IMR-90 (cell line): ENCODE measurements at regions not wholly inside any gene's neighbourhood (a gene's known extent, or its start where the extent isn't known, plus 50 kb on each side); places are given as distances from the start of the nearest gene placed in this dataset.

Experiments
- ATAC-seq: fragments of 200-7000 bp; cut with Tn5 transposase; 2 replicates; pipeline ENCODE4 v1.9.1; 2020; ENCODE audit warnings: low read depth, mild to moderate bottlenecking, moderate library complexity
- BruUV-seq: library from RNA; stranded (reverse); fragments of 400-500 nt; replicated peaks from 2 replicates; lab custom pipeline; 2021; lab: Mats Ljungman, UMichigan
- CTCF ChIA-PET: fragments of 300-600 bp; formaldehyde crosslinking; extraction: SDS; loops from one replicate; lab custom pipeline; 2021; ENCODE audit warnings: antibody characterized with exemption; lab: Yijun Ruan, JAX
- POLR2A ChIA-PET: fragments of 300-600 bp; sonication (Branson Sonifier 250); formaldehyde crosslinking; loops from one replicate; lab custom pipeline; 2022; ENCODE audit warnings: antibody characterized with exemption; ENCODE audit not compliant: unreplicated experiment; lab: Charles Lee
- DNase-seq: peaks from one replicate; pipeline ENCODE4 v3.0.0; 2013
- H2AFZ ChIP-seq: replicated peaks from 2 replicates; pipeline ENCODE3; 2013; ENCODE audit warnings: low read length, mild to moderate bottlenecking; ENCODE audit not compliant: poor library complexity
- H2AK5ac ChIP-seq: 2 replicates; pipeline ENCODE4 v1.6.1; 2013; ENCODE audit warnings: low read depth, low read length, inconsistent platforms
- H2AK9ac ChIP-seq: replicated peaks from 2 replicates; pipeline ENCODE3; 2013; ENCODE audit warnings: mild to moderate bottlenecking, low read depth, low read length, moderate library complexity; ENCODE audit not compliant: poor library complexity
- H2BK120ac ChIP-seq: 2 replicates; pipeline ENCODE4 v1.6.1; 2013; ENCODE audit warnings: low read depth, low read length, inconsistent platforms
- H2BK15ac ChIP-seq: 3 replicates; pipeline ENCODE4 v1.6.1; 2013; ENCODE audit warnings: low read depth, low read length, inconsistent platforms
- H2BK20ac ChIP-seq: 2 replicates; pipeline ENCODE4 v1.6.1; 2013; ENCODE audit warnings: low read depth, mild to moderate bottlenecking, inconsistent platforms, low read length, moderate library complexity
- H2BK5ac ChIP-seq: 2 replicates; pipeline ENCODE4 v1.6.1; 2013; ENCODE audit warnings: mild to moderate bottlenecking, low read depth, low read length, inconsistent platforms; ENCODE audit not compliant: poor library complexity, severe bottlenecking
- H3K14ac ChIP-seq: replicated peaks from 2 replicates; pipeline ENCODE4 v1.6.1; 2013; ENCODE audit warnings: low read depth, low read length, inconsistent platforms
- H3K18ac ChIP-seq: 2 replicates; pipeline ENCODE4 v1.6.1; 2013; ENCODE audit warnings: low read depth, low read length, control low read depth
- H3K23ac ChIP-seq: 2 replicates; pipeline ENCODE4 v1.6.1; 2013; ENCODE audit warnings: low read depth, low read length, inconsistent platforms
- H3K27ac ChIP-seq: 2 replicates; pipeline ENCODE4 v1.5.1; 2013; ENCODE audit warnings: mild to moderate bottlenecking, control low read depth, low read length; ENCODE audit not compliant: insufficient read depth
- H3K27me3 ChIP-seq: 2 replicates; pipeline ENCODE4 v1.6.1; 2013; ENCODE audit warnings: low read length; ENCODE audit not compliant: control insufficient read depth, insufficient read depth
- H3K36me3 ChIP-seq: 2 replicates; pipeline ENCODE4 v1.6.1; 2013; ENCODE audit warnings: low read length, mixed read lengths; ENCODE audit not compliant: control insufficient read depth, insufficient read depth
- H3K4ac ChIP-seq: 2 replicates; pipeline ENCODE4 v1.6.1; 2013; ENCODE audit warnings: low read depth, low read length, inconsistent platforms
- H3K4me1 ChIP-seq: 2 replicates; pipeline ENCODE4 v1.6.1; 2013; ENCODE audit warnings: low read length, mixed read lengths; ENCODE audit not compliant: control insufficient read depth, insufficient read depth
- H3K4me2 ChIP-seq: 2 replicates; pipeline ENCODE4 v1.6.1; 2013; ENCODE audit warnings: low read depth, mild to moderate bottlenecking, control low read depth, low read length, moderate library complexity
- H3K4me3 ChIP-seq: 2 replicates; pipeline ENCODE4 v1.5.1; 2013; ENCODE audit warnings: low read depth, mild to moderate bottlenecking, control low read depth, low read length, moderate library complexity; ENCODE audit not compliant: insufficient read depth
- H3K56ac ChIP-seq: 2 replicates; pipeline ENCODE4 v1.6.1; 2013; ENCODE audit warnings: low read length, inconsistent platforms; ENCODE audit not compliant: insufficient read depth; ENCODE audit errors: extremely low read depth
- H3K79me1 ChIP-seq, 2 experiments: 2 replicates each; pipeline ENCODE4 v1.6.1; 2013; ENCODE audit warnings: low read length in 2 of 2, inconsistent platforms in 1 of 2, low read depth in 1 of 2
- H3K9ac ChIP-seq: 2 replicates; pipeline ENCODE4 v1.6.1; 2013; ENCODE audit warnings: low read depth, low read length, control low read depth
- H3K9me1 ChIP-seq: 2 replicates; pipeline ENCODE4 v1.6.1; 2013; ENCODE audit warnings: low read length, inconsistent platforms; ENCODE audit not compliant: insufficient read depth
- H3K9me3 ChIP-seq: 2 replicates; pipeline ENCODE4 v1.6.1; 2013; ENCODE audit warnings: low read length; ENCODE audit not compliant: control insufficient read depth, insufficient read depth
- H4K20me1 ChIP-seq: 2 replicates; pipeline ENCODE4 v1.6.1; 2013; ENCODE audit warnings: low read length, inconsistent platforms; ENCODE audit not compliant: insufficient read depth
- H4K5ac ChIP-seq: 2 replicates; pipeline ENCODE4 v1.6.1; 2013; ENCODE audit warnings: mild to moderate bottlenecking, low read depth, low read length, control low read depth
- H4K8ac ChIP-seq, 2 experiments: 2 replicates each; pipeline ENCODE4 v1.6.1; 2013; ENCODE audit warnings: low read depth in 2 of 2, low read length in 2 of 2, control low read depth in 1 of 2, inconsistent platforms in 1 of 2
- H4K91ac ChIP-seq: 2 replicates; pipeline ENCODE4 v1.6.1; 2013; ENCODE audit warnings: low read depth, low read length, inconsistent platforms; ENCODE audit not compliant: insufficient read depth
- BHLHE40 ChIP-seq: fragments of 150-350 bp; IDR thresholded peaks from 2 replicates; pipeline ENCODE4 v1.6.1; 2016; ENCODE audit warnings: mild to moderate bottlenecking, low read depth, low read length
- CTCF ChIP-seq: conservative IDR thresholded peaks from 2 replicates; pipeline ENCODE4 v1.5.1; 2012; ENCODE audit warnings: mild to moderate bottlenecking, low read depth, low read length, improper control_type of control experiment
- ELK1 ChIP-seq: fragments of 150-350 bp; IDR thresholded peaks from 2 replicates; pipeline ENCODE4 v1.6.1; 2016; ENCODE audit warnings: low read depth, mild to moderate bottlenecking, low read length, moderate library complexity, borderline replicate concordance
- FOS ChIP-seq: fragments of 150-350 bp; IDR thresholded peaks from 2 replicates; pipeline ENCODE4 v1.6.1; 2016; ENCODE audit warnings: low read depth, low read length
- MAFK ChIP-seq: IDR thresholded peaks from 2 replicates; pipeline ENCODE4 v1.6.1; 2012; ENCODE audit warnings: low read depth, low read length, improper control_type of control experiment
- MAZ ChIP-seq: IDR thresholded peaks from 2 replicates; pipeline ENCODE4 v1.6.1; 2012; ENCODE audit warnings: low read depth, mild to moderate bottlenecking, low read length, improper control_type of control experiment, moderate library complexity, borderline replicate concordance
- MXI1 ChIP-seq: IDR thresholded peaks from 2 replicates; pipeline ENCODE4 v1.6.1; 2012; ENCODE audit warnings: low read depth, mild to moderate bottlenecking, low read length, moderate library complexity, borderline replicate concordance
- NFE2L2 ChIP-seq: fragments of 150-350 bp; IDR thresholded peaks from 2 replicates; pipeline ENCODE4 v1.6.1; 2016; ENCODE audit warnings: low read depth, mild to moderate bottlenecking, low read length
- POLR2A ChIP-seq: IDR thresholded peaks from 2 replicates; pipeline ENCODE4 v1.6.1; 2012; ENCODE audit warnings: mild to moderate bottlenecking, low read depth, low read length
- RAD21 ChIP-seq: IDR thresholded peaks from 2 replicates; pipeline ENCODE4 v1.6.1; 2012; ENCODE audit warnings: low read length, improper control_type of control experiment
- RCOR1 ChIP-seq: IDR thresholded peaks from 2 replicates; pipeline ENCODE4 v1.6.1; 2012; ENCODE audit warnings: mild to moderate bottlenecking, low read length, improper control_type of control experiment; ENCODE audit not compliant: insufficient replicate concordance
- RFX5 ChIP-seq: IDR thresholded peaks from 2 replicates; pipeline ENCODE4 v1.8.0; 2012; ENCODE audit warnings: low read depth, mild to moderate bottlenecking, low read length, moderate library complexity
- SMC3 ChIP-seq: fragments of 150-350 bp; IDR thresholded peaks from 2 replicates; pipeline ENCODE4 v1.6.1; 2016; ENCODE audit warnings: low read depth, mild to moderate bottlenecking, antibody characterized with exemption, low read length, moderate library complexity
- dilution Hi-C: fragments of 300-500 bp; cut with HindIII; formaldehyde crosslinking; loops from one replicate; pipeline ENCODE4 v1.14.3; 2018; ENCODE audit warnings: low sequenced_read_pairs; ENCODE audit not compliant: unreplicated experiment
- in situ Hi-C: fragments of 300-500 bp; cut with MboI; formaldehyde crosslinking; loops from 3 replicates; pipeline ENCODE4 v1.14.3; 2019; ENCODE audit warnings: low sequenced_read_pairs, inconsistent platforms, mixed read lengths
- intact Hi-C: fragments of 100-400 bp; cut with micrococcal nuclease; formaldehyde crosslinking; loops from 2 replicates; pipeline ENCODE4 v1.10.0; 2022

- H3K27me3 ChIP-seq = no peaks in the 10 kb centered on the region; the same call in none of the 2 replicates
- no peak overlapping the region for H2BK120ac ChIP-seq
- intact Hi-C loops (no loop called here), in situ Hi-C loops (no loop called here), dilution Hi-C loops (no loop called here)
- BruUV-seq = no TSS peak
- no peak overlapping the region for H3K18ac ChIP-seq
- H4K91ac ChIP-seq = no peak overlapping the region
- H2AFZ ChIP-seq = no peak overlapping the region
- H2AK5ac ChIP-seq = no peak overlapping the region
- H3K27ac ChIP-seq = no peak overlapping the region
- no peaks in the 10 kb centered on the region; the same call in 1 of the 2 replicates for H3K9me1 ChIP-seq
- CTCF ChIA-PET = no interaction called here
- H2AK9ac ChIP-seq = no peak overlapping the region
- H3K4me3 ChIP-seq = no peak overlapping the region
- H3K36me3 ChIP-seq = no peaks in the 10 kb centered on the region
- ATAC-seq (no peak), DNase-seq (no peak)
- H3K79me1 ChIP-seq = no peaks in the 10 kb centered on the region
- POLR2A ChIA-PET = no interaction called here
- no peak overlapping the region for H2BK15ac ChIP-seq
- no peak overlapping the region for H2BK20ac ChIP-seq
- no peak overlapping the region for H3K4me2 ChIP-seq
- H4K8ac ChIP-seq = no peak overlapping the region
- H3K56ac ChIP-seq = no peak overlapping the region
- H3K14ac ChIP-seq = no peak overlapping the region
- H4K5ac ChIP-seq = no peak overlapping the region
- H3K4ac ChIP-seq = no peak overlapping the region
- no peak overlapping the region for H2BK5ac ChIP-seq
- H3K4me1 ChIP-seq = no peaks in the 10 kb centered on the region
- no peaks in the 10 kb centered on the region for H4K20me1 ChIP-seq
- H3K9ac ChIP-seq = no peak overlapping the region
- H3K9me3 ChIP-seq = no peaks in the 10 kb centered on the region
- H3K23ac ChIP-seq = no peak overlapping the region
- TF ChIP-seq MXI1 (no peak), NFE2L2 (no peak), POLR2A (no peak), RCOR1 (no peak), SMC3 (no peak), MAZ (no peak), MAFK (no peak), RAD21 (no peak), CTCF (no peak), BHLHE40 (no peak), FOS (no peak), RFX5 (no peak), ELK1 (no peak)
Measured at GRCh38 chr14:38004610-38004879, 203.2 kb upstream of the SSTR1 start.
